ENCODE measurements at regions not wholly inside any gene's neighbourhood (a gene's known extent, or its start where the extent isn't known, plus 50 kb on each side); places are given as distances from the start of the nearest gene placed in this dataset.
A peak's percentile ranks its signal among the peaks of the same experiment; 100 is the strongest.
"Not testable (repeated sequence)": the region's sequence is repeated elsewhere in the genome, so short reads cannot be mapped to it uniquely, and the experiment has no call there.

- no peak for DNase-seq (ENCODE audit: low read depth in 2 of 2)
Measured at GRCh38 chr14:38973083-38973700, 129.8 kb downstream of the SEC23A start.

GRCh38 chr14:38972511-38972910 lies 130.5 kb downstream of the SEC23A start:
- no peak for DNase-seq (ENCODE audit: low read depth in 2 of 2)

- DNase-seq (ENCODE audit: low read depth in 2 of 2): no peak
Measured at GRCh38 chr14:38971258-38971921, 131.6 kb downstream of the SEC23A start.

- DNase-seq (ENCODE audit: low read depth in 2 of 2): no peak
Measured at GRCh38 chr14:38964630-38965029, 138.4 kb downstream of the SEC23A start.

GRCh38 chr14:38960946-38961531 lies 142.0 kb downstream of the SEC23A start:
- no peak for DNase-seq (ENCODE audit: low read depth in 2 of 2)

GRCh38 chr14:38959021-38959420 lies 144.0 kb downstream of the SEC23A start:
- no peak for DNase-seq (ENCODE audit: low read depth in 2 of 2)

GRCh38 chr14:38958589-38958988 lies 144.4 kb downstream of the SEC23A start:
- no peak for DNase-seq (ENCODE audit: low read depth in 2 of 2)

GRCh38 chr14:38951451-38951850 lies 151.6 kb downstream of the SEC23A start:
- DNase-seq (ENCODE audit: low read depth in 2 of 2): peak in 1 of 2 donors; percentile 37

GRCh38 chr14:38950676-38951075 lies 152.4 kb downstream of the SEC23A start:
- no peak for DNase-seq (ENCODE audit: low read depth in 2 of 2)

GRCh38 chr14:38948576-38948975 lies 154.5 kb downstream of the SEC23A start:
- no peak for DNase-seq (ENCODE audit: low read depth in 2 of 2)

GRCh38 chr14:38948171-38948570 lies 154.9 kb downstream of the SEC23A start:
- DNase-seq (ENCODE audit: low read depth in 2 of 2): no peak

- no peak for DNase-seq (ENCODE audit: low read depth in 2 of 2)
Measured at GRCh38 chr14:38947343-38947742, 155.7 kb downstream of the SEC23A start.

- DNase-seq (ENCODE audit: low read depth in 2 of 2): peak in 1 of 2 donors; percentile 21
Measured at GRCh38 chr14:38944691-38945090, 158.3 kb downstream of the SEC23A start.

- no peak for DNase-seq (ENCODE audit: low read depth in 2 of 2)
Measured at GRCh38 chr14:38941488-38941887, 161.5 kb downstream of the SEC23A start.

GRCh38 chr14:38932653-38933000 lies 170.4 kb downstream of the SEC23A start:
- DNase-seq (ENCODE audit: low read depth in 2 of 2): not testable (repeated sequence)

GRCh38 chr14:38931969-38932652 lies 170.9 kb downstream of the SEC23A start:
- no peak for DNase-seq (ENCODE audit: low read depth in 2 of 2)

- DNase-seq (ENCODE audit: low read depth in 2 of 2): no peak
Measured at GRCh38 chr14:38930898-38931297, 172.1 kb downstream of the SEC23A start.

GRCh38 chr14:38930022-38930421 lies 173.0 kb downstream of the SEC23A start:
- no peak for DNase-seq (ENCODE audit: low read depth in 2 of 2)

GRCh38 chr14:38929416-38929815 lies 173.6 kb downstream of the SEC23A start:
- no peak for DNase-seq (ENCODE audit: low read depth in 2 of 2)

GRCh38 chr14:38921893-38922292 lies 181.1 kb downstream of the SEC23A start:
- DNase-seq (ENCODE audit: low read depth in 2 of 2): not testable (repeated sequence)

- no peak for DNase-seq (ENCODE audit: low read depth in 2 of 2)
Measured at GRCh38 chr14:38915125-38915524, 187.9 kb downstream of the SEC23A start.

- no peak for DNase-seq (ENCODE audit: low read depth in 2 of 2)
Measured at GRCh38 chr14:38910092-38910491, 192.9 kb downstream of the SEC23A start.

GRCh38 chr14:38904959-38905358 lies 198.1 kb downstream of the SEC23A start:
- DNase-seq (ENCODE audit: low read depth in 2 of 2): no peak

Measured in dermis microvascular lymphatic vessel endothelial cell (primary cell).